ENCODE measurements at regions not wholly inside any gene's neighbourhood (a gene's known extent, or its start where the extent isn't known, plus 50 kb on each side); places are given as distances from the start of the nearest gene placed in this dataset.
A peak's percentile ranks its signal among the peaks of the same experiment; 100 is the strongest.

- DNase-seq = no peak
Measured at GRCh38 chr15:39154776-39155175, 426.1 kb upstream of the THBS1 start.

GRCh38 chr15:39156166-39156565 is 424.7 kb upstream of the THBS1 start:
- DNase-seq = no peak

- no peak for DNase-seq
Measured at GRCh38 chr15:39156646-39157250, 424.1 kb upstream of the THBS1 start.

- DNase-seq = no peak
Measured at GRCh38 chr15:39157882-39158281, 423.0 kb upstream of the THBS1 start.

- DNase-seq = no peak
Measured at GRCh38 chr15:39159833-39160232, 421.0 kb upstream of the THBS1 start.

- DNase-seq = no peak
Measured at GRCh38 chr15:39161096-39161495, 419.8 kb upstream of the THBS1 start.

GRCh38 chr15:39165020-39165706 is 415.7 kb upstream of the THBS1 start:
- no peak for DNase-seq

- DNase-seq = no peak
Measured at GRCh38 chr15:39167164-39168058, 413.5 kb upstream of the THBS1 start.

GRCh38 chr15:39171944-39172368 is 408.9 kb upstream of the THBS1 start:
- DNase-seq = peak; percentile 75 to 78

- DNase-seq = no peak
Measured at GRCh38 chr15:39172380-39173281, 408.2 kb upstream of the THBS1 start.

GRCh38 chr15:39173426-39173825 is 407.5 kb upstream of the THBS1 start:
- no peak for DNase-seq

- no peak for DNase-seq
Measured at GRCh38 chr15:39174332-39174731, 406.5 kb upstream of the THBS1 start.

- DNase-seq = no peak
Measured at GRCh38 chr15:39176030-39176429, 404.8 kb upstream of the THBS1 start.

GRCh38 chr15:39177561-39177960 is 403.3 kb upstream of the THBS1 start:
- DNase-seq = no peak

- DNase-seq = no peak
Measured at GRCh38 chr15:39180030-39180429, 400.8 kb upstream of the THBS1 start.

GRCh38 chr15:39180483-39180933 is 400.4 kb upstream of the THBS1 start:
- DNase-seq = no peak

- no peak for DNase-seq
Measured at GRCh38 chr15:39181056-39181747, 399.7 kb upstream of the THBS1 start.

- DNase-seq = no peak
Measured at GRCh38 chr15:39181940-39182339, 398.9 kb upstream of the THBS1 start.

GRCh38 chr15:39183164-39183881 is 397.6 kb upstream of the THBS1 start:
- DNase-seq = peak in 1 of 2 donors; percentile 36

- no peak for DNase-seq
Measured at GRCh38 chr15:39184701-39185390, 396.0 kb upstream of the THBS1 start.
